ENCODE measurements at regions not wholly inside any gene's neighbourhood (a gene's known extent, or its start where the extent isn't known, plus 50 kb on each side); places are given as distances from the start of the nearest gene placed in this dataset.

- TF ChIP-seq CTCF (IDR thresholded peaks at IDR 0.05) (no peak), POLR2AphosphoS5 (IDR thresholded peaks at IDR 0.05) (no peak), POLR2A (IDR thresholded peaks at IDR 0.05; ENCODE audit: low read depth) (no peak), EP300 (IDR thresholded peaks at IDR 0.05) (no peak)
These were observed 217.8 kb downstream of the SHOX start for GRCh38 chrX:848386-848785.

Measured in esophagus muscularis mucosa (tissue), 4 donors.